NCI-H1092 treated with DMSO at 0.1 percent for 48 hours (cell line): ENCODE measurements at regions not wholly inside any gene's neighbourhood (a gene's known extent, or its start where the extent isn't known, plus 50 kb on each side); places are given as distances from the start of the nearest gene placed in this dataset.
A peak's percentile ranks its signal among the peaks of the same experiment; 100 is the strongest.
"Not testable (repeated sequence)": the region's sequence is repeated elsewhere in the genome, so short reads cannot be mapped to it uniquely, and the experiment has no call there.

ENCODE experiments used
- DNase-seq: peaks from one replicate; lab custom pipeline; 2025; lab: John Stamatoyannopoulos, UW

- no peak for DNase-seq
These were observed 214.8 kb upstream of the TMEM229A start for GRCh38 chr7:124247691-124248090.

- DNase-seq: no peak
These were observed 213.5 kb upstream of the TMEM229A start for GRCh38 chr7:124246262-124246863.

GRCh38 chr7:124244469-124244868 lies 211.6 kb upstream of the TMEM229A start:
- not testable (repeated sequence) for DNase-seq

GRCh38 chr7:124219681-124220080 lies 186.8 kb upstream of the TMEM229A start:
- DNase-seq: no peak

GRCh38 chr7:124208642-124209041 lies 175.8 kb upstream of the TMEM229A start:
- no peak for DNase-seq

- no peak for DNase-seq
These were observed 175.3 kb upstream of the TMEM229A start for GRCh38 chr7:124208173-124208572.

GRCh38 chr7:124205526-124205925 lies 172.7 kb upstream of the TMEM229A start:
- no peak for DNase-seq

- DNase-seq: no peak
These were observed 169.7 kb upstream of the TMEM229A start for GRCh38 chr7:124202546-124202945.

GRCh38 chr7:124201768-124202349 lies 169.0 kb upstream of the TMEM229A start:
- DNase-seq: no peak

- DNase-seq: no peak
These were observed 163.7 kb upstream of the TMEM229A start for GRCh38 chr7:124196519-124196918.

GRCh38 chr7:124192885-124193284 lies 160.0 kb upstream of the TMEM229A start:
- no peak for DNase-seq

- DNase-seq: no peak
These were observed 158.8 kb upstream of the TMEM229A start for GRCh38 chr7:124191713-124192112.

GRCh38 chr7:124191030-124191429 lies 158.2 kb upstream of the TMEM229A start:
- DNase-seq: no peak

- DNase-seq: no peak
These were observed 155.7 kb upstream of the TMEM229A start for GRCh38 chr7:124188576-124188975.

GRCh38 chr7:124187962-124188361 lies 155.1 kb upstream of the TMEM229A start:
- DNase-seq: no peak

- DNase-seq: no peak
These were observed 150.8 kb upstream of the TMEM229A start for GRCh38 chr7:124183649-124184048.

- no peak for DNase-seq
These were observed 146.8 kb upstream of the TMEM229A start for GRCh38 chr7:124179641-124180040.

GRCh38 chr7:124177891-124178290 lies 145.0 kb upstream of the TMEM229A start:
- no peak for DNase-seq

GRCh38 chr7:124171812-124172211 lies 138.9 kb upstream of the TMEM229A start:
- not testable (repeated sequence) for DNase-seq

GRCh38 chr7:124171068-124171467 lies 138.2 kb upstream of the TMEM229A start:
- no peak for DNase-seq

- DNase-seq: no peak
These were observed 135.7 kb upstream of the TMEM229A start for GRCh38 chr7:124168616-124169015.

- no peak for DNase-seq
These were observed 129.8 kb upstream of the TMEM229A start for GRCh38 chr7:124162667-124163066.

- peak; percentile 20 for DNase-seq
These were observed 122.7 kb upstream of the TMEM229A start for GRCh38 chr7:124155432-124156022.
